ENCODE measurements at regions not wholly inside any gene's neighbourhood (a gene's known extent, or its start where the extent isn't known, plus 50 kb on each side); places are given as distances from the start of the nearest gene placed in this dataset.
"Not testable (repeated sequence)": the region's sequence is repeated elsewhere in the genome, so short reads cannot be mapped to it uniquely, and the experiment has no call there.

GRCh38 chr1:157218671-157219070 lies 80.5 kb upstream of the ETV3 start:
- H3K4me3 ChIP-seq (replicated peaks; ENCODE audit: low read depth, low read length) = no peak overlapping the region
- DNase-seq (ENCODE audit: extremely low read depth, low read depth) = no peak
- no peak for TF ChIP-seq CTCF (IDR thresholded peaks at IDR 0.05; ENCODE audit: low read depth, low read length, missing control alignments)

GRCh38 chr1:157217486-157217885 lies 79.3 kb upstream of the ETV3 start:
- no peak for DNase-seq (ENCODE audit: extremely low read depth, low read depth)
- no peak for TF ChIP-seq CTCF (IDR thresholded peaks at IDR 0.05; ENCODE audit: low read depth, low read length, missing control alignments)
- no peak overlapping the region for H3K4me3 ChIP-seq (replicated peaks; ENCODE audit: low read depth, low read length)

GRCh38 chr1:157213836-157214235 lies 75.6 kb upstream of the ETV3 start:
- no peak overlapping the region for H3K4me3 ChIP-seq (replicated peaks; ENCODE audit: low read depth, low read length)
- no peak for DNase-seq (ENCODE audit: extremely low read depth, low read depth)
- no peak for TF ChIP-seq CTCF (IDR thresholded peaks at IDR 0.05; ENCODE audit: low read depth, low read length, missing control alignments)

GRCh38 chr1:157209514-157209913 lies 71.3 kb upstream of the ETV3 start:
- H3K4me3 ChIP-seq (replicated peaks; ENCODE audit: low read depth, low read length) = no peak overlapping the region
- TF ChIP-seq CTCF (IDR thresholded peaks at IDR 0.05; ENCODE audit: low read depth, low read length, missing control alignments) = no peak
- DNase-seq (ENCODE audit: extremely low read depth, low read depth) = no peak

GRCh38 chr1:157205982-157206381 lies 67.8 kb upstream of the ETV3 start:
- DNase-seq (ENCODE audit: extremely low read depth, low read depth); H3K4me3 ChIP-seq (replicated peaks; ENCODE audit: low read depth, low read length): not testable (repeated sequence)

GRCh38 chr1:157203166-157203565 lies 65.0 kb upstream of the ETV3 start:
- TF ChIP-seq CTCF (IDR thresholded peaks at IDR 0.05; ENCODE audit: low read depth, low read length, missing control alignments) = no peak
- no peak overlapping the region for H3K4me3 ChIP-seq (replicated peaks; ENCODE audit: low read depth, low read length)
- DNase-seq (ENCODE audit: extremely low read depth, low read depth) = no peak

- no peak overlapping the region for H3K4me3 ChIP-seq (replicated peaks; ENCODE audit: low read depth, low read length)
- no peak for TF ChIP-seq CTCF (IDR thresholded peaks at IDR 0.05; ENCODE audit: low read depth, low read length, missing control alignments)
- DNase-seq (ENCODE audit: extremely low read depth, low read depth) = no peak
These were observed 64.1 kb upstream of the ETV3 start for GRCh38 chr1:157202331-157202730.
